Germinal center (tissue), 1 donor: ENCODE measurements at regions not wholly inside any gene's neighbourhood (a gene's known extent, or its start where the extent isn't known, plus 50 kb on each side); places are given as distances from the start of the nearest gene placed in this dataset.
"Not testable (repeated sequence)": the region's sequence is repeated elsewhere in the genome, so short reads cannot be mapped to it uniquely, and the experiment has no call there.

Source experiments
- DNase-seq: peaks from one replicate; pipeline ENCODE4 v3.0.0; 2012; ENCODE audit warnings: mixed read lengths, low spot score

- DNase-seq = no peak
Measured at GRCh38 chr2:34306745-34307144, 707.6 kb upstream of the FAM98A start.

- no peak for DNase-seq
Measured at GRCh38 chr2:34305587-34305986, 706.5 kb upstream of the FAM98A start.

- no peak for DNase-seq
Measured at GRCh38 chr2:34294961-34295360, 695.9 kb upstream of the FAM98A start.

- no peak for DNase-seq
Measured at GRCh38 chr2:34291076-34291475, 692.0 kb upstream of the FAM98A start.

- no peak for DNase-seq
Measured at GRCh38 chr2:34288016-34288415, 688.9 kb upstream of the FAM98A start.

GRCh38 chr2:34280606-34281005, 681.5 kb upstream of the FAM98A start:
- no peak for DNase-seq

GRCh38 chr2:34266908-34267697, 668.0 kb upstream of the FAM98A start:
- no peak for DNase-seq

- no peak for DNase-seq
Measured at GRCh38 chr2:34261701-34262100, 662.6 kb upstream of the FAM98A start.

GRCh38 chr2:34254272-34254878, 655.3 kb upstream of the FAM98A start:
- DNase-seq = no peak

GRCh38 chr2:34252111-34252510, 653.0 kb upstream of the FAM98A start:
- DNase-seq = no peak

GRCh38 chr2:34251578-34251977, 652.5 kb upstream of the FAM98A start:
- DNase-seq = no peak

- DNase-seq = no peak
Measured at GRCh38 chr2:34244195-34244594, 645.1 kb upstream of the FAM98A start.

- DNase-seq = no peak
Measured at GRCh38 chr2:34242763-34243123, 643.6 kb upstream of the FAM98A start.

- no peak for DNase-seq
Measured at GRCh38 chr2:34241905-34242762, 643.0 kb upstream of the FAM98A start.

- no peak for DNase-seq
Measured at GRCh38 chr2:34239511-34239910, 640.4 kb upstream of the FAM98A start.

GRCh38 chr2:34234823-34235222, 635.7 kb upstream of the FAM98A start:
- DNase-seq = no peak

GRCh38 chr2:34229998-34230397, 630.9 kb upstream of the FAM98A start:
- DNase-seq = no peak

- DNase-seq = no peak
Measured at GRCh38 chr2:34215174-34215573, 616.1 kb upstream of the FAM98A start.

GRCh38 chr2:34210382-34210781, 611.3 kb upstream of the FAM98A start:
- not testable (repeated sequence) for DNase-seq

- no peak for DNase-seq
Measured at GRCh38 chr2:34204560-34204959, 605.5 kb upstream of the FAM98A start.

- DNase-seq = no peak
Measured at GRCh38 chr2:34201099-34201498, 602.0 kb upstream of the FAM98A start.

GRCh38 chr2:34199971-34200370, 600.9 kb upstream of the FAM98A start:
- DNase-seq = no peak

GRCh38 chr2:34193164-34193563, 594.1 kb upstream of the FAM98A start:
- DNase-seq = no peak
